ENCODE measurements at regions not wholly inside any gene's neighbourhood (a gene's known extent, or its start where the extent isn't known, plus 50 kb on each side); places are given as distances from the start of the nearest gene placed in this dataset.

GRCh38 chr7:156240532-156240931, 400.0 kb upstream of the RNF32 start:
- Mint-ChIP-seq H3K36me3 (ENCODE audit: low read depth) (no peaks in the 10 kb centered on the region), H3K9me3 (no peaks in the 10 kb centered on the region), H3K4me1 (ENCODE audit: low read depth) (no peaks in the 10 kb centered on the region), H3K27ac (no peak overlapping the region), H3K4me3 (no peak overlapping the region), H3K27me3 (peaks cover 23% of the 10 kb centered on the region)
- Histone ChIP-seq H3K9me3 (ENCODE audit: control insufficient read depth in 1 of 2, insufficient read depth in 1 of 2, low read length in 2 of 2) (peaks cover 0 to 8% of the 10 kb centered on the region in 2 experiments), H3K27ac (ENCODE audit: low read depth in 1 of 2, low read length in 2 of 2) (no peak overlapping the region), H3K36me3 (ENCODE audit: insufficient read depth, low read length) (no peaks in the 10 kb centered on the region), H3K4me1 (ENCODE audit: insufficient read depth, low read length) (no peaks in the 10 kb centered on the region), H3K27me3 (ENCODE audit: control insufficient read depth in 1 of 2, insufficient read depth in 2 of 2, low read length in 2 of 2) (no peaks in the 10 kb centered on the region), H3K4me3 (ENCODE audit: low read length) (no peak overlapping the region)
- ChIA-PET POLR2A (no interaction called here), CTCF (no interaction called here)
- ATAC-seq (ENCODE audit: poor library complexity) (no peak), DNase-seq (no peak)
- intact Hi-C loops (cut with DNase I, micrococcal nuclease): no loop called here
- TF ChIP-seq CTCF (IDR thresholded peaks at IDR 0.05): no peak

- H3K9me3 Mint-ChIP-seq: no peaks in the 10 kb centered on the region
- H3K4me3 ChIP-seq (ENCODE audit: low read length): no peak overlapping the region
- H3K27me3 ChIP-seq (ENCODE audit: control insufficient read depth in 1 of 2, insufficient read depth in 2 of 2, low read length in 2 of 2): no peaks in the 10 kb centered on the region
- H3K4me1 ChIP-seq (ENCODE audit: insufficient read depth, low read length): no peaks in the 10 kb centered on the region
- peaks cover 0 to 8% of the 10 kb centered on the region in 2 experiments for H3K9me3 ChIP-seq (ENCODE audit: control insufficient read depth in 1 of 2, insufficient read depth in 1 of 2, low read length in 2 of 2)
- ChIA-PET POLR2A (no interaction called here), CTCF (no interaction called here)
- no peak for ATAC-seq (ENCODE audit: poor library complexity)
- TF ChIP-seq CTCF (IDR thresholded peaks at IDR 0.05): no peak
- H3K27ac Mint-ChIP-seq: no peak overlapping the region
- no peak overlapping the region for H3K4me3 Mint-ChIP-seq
- no peak overlapping the region for H3K27ac ChIP-seq (ENCODE audit: low read depth in 1 of 2, low read length in 2 of 2)
- no peaks in the 10 kb centered on the region for H3K4me1 Mint-ChIP-seq (ENCODE audit: low read depth)
- intact Hi-C loops (cut with DNase I, micrococcal nuclease): no loop called here
- no peak for DNase-seq
- no peaks in the 10 kb centered on the region for H3K36me3 ChIP-seq (ENCODE audit: insufficient read depth, low read length)
- no peaks in the 10 kb centered on the region for H3K36me3 Mint-ChIP-seq (ENCODE audit: low read depth)
- H3K27me3 Mint-ChIP-seq: peaks cover 13% of the 10 kb centered on the region
Measured at GRCh38 chr7:156238366-156239133, 402.0 kb upstream of the RNF32 start.

- H3K36me3 Mint-ChIP-seq (ENCODE audit: low read depth): no peaks in the 10 kb centered on the region
- H3K4me1 ChIP-seq (ENCODE audit: insufficient read depth, low read length): no peaks in the 10 kb centered on the region
- H3K4me1 Mint-ChIP-seq (ENCODE audit: low read depth): no peaks in the 10 kb centered on the region
- DNase-seq (no peak), ATAC-seq (ENCODE audit: poor library complexity) (no peak)
- H3K27ac Mint-ChIP-seq: no peak overlapping the region
- CTCF ChIA-PET: no interaction called here
- intact Hi-C loops (cut with DNase I, micrococcal nuclease): no loop called here
- no peak overlapping the region for H3K4me3 ChIP-seq (ENCODE audit: low read length)
- H3K27me3 ChIP-seq (ENCODE audit: control insufficient read depth in 1 of 2, insufficient read depth in 2 of 2, low read length in 2 of 2): no peaks in the 10 kb centered on the region
- no peaks in the 10 kb centered on the region for H3K36me3 ChIP-seq (ENCODE audit: insufficient read depth, low read length)
- no peak overlapping the region for H3K4me3 Mint-ChIP-seq
- H3K9me3 Mint-ChIP-seq: no peaks in the 10 kb centered on the region
- POLR2A ChIA-PET: no interaction called here
- peaks cover 0 to 8% of the 10 kb centered on the region in 2 experiments for H3K9me3 ChIP-seq (ENCODE audit: control insufficient read depth in 1 of 2, insufficient read depth in 1 of 2, low read length in 2 of 2)
- no peak for TF ChIP-seq CTCF (IDR thresholded peaks at IDR 0.05)
- no peak overlapping the region for H3K27ac ChIP-seq (ENCODE audit: low read depth in 1 of 2, low read length in 2 of 2)
- peaks cover 13% of the 10 kb centered on the region for H3K27me3 Mint-ChIP-seq
Measured at GRCh38 chr7:156237614-156238013, 403.0 kb upstream of the RNF32 start.

All from CD4-positive, alpha-beta T cell (primary cell).